Calu3 (cell line): ENCODE measurements at regions not wholly inside any gene's neighbourhood (a gene's known extent, or its start where the extent isn't known, plus 50 kb on each side); places are given as distances from the start of the nearest gene placed in this dataset.

Experiments used
- BruUV-seq: library from RNA; stranded (reverse); fragments of 400-500 nt; replicated peaks from 2 replicates; lab custom pipeline; 2021; lab: Mats Ljungman, UMichigan
- CTCF ChIA-PET: fragments of 300-600 bp; sonication (Branson Sonifier 250); formaldehyde crosslinking; loops from one replicate; lab custom pipeline; 2022; ENCODE audit warnings: antibody characterized with exemption; lab: Charles Lee
- DNase-seq: peaks from one replicate; pipeline ENCODE4 v3.0.0; 2022
- H3K27ac Mint-ChIP-seq: one replicate; pipeline ENCODE4 v1.8.0; 2022; ENCODE audit warnings: mixed read lengths; ENCODE audit not compliant: unreplicated experiment
- H3K27me3 Mint-ChIP-seq: one replicate; pipeline ENCODE4 v1.8.0; 2022; ENCODE audit warnings: mixed read lengths; ENCODE audit not compliant: unreplicated experiment
- H3K36me3 Mint-ChIP-seq: one replicate; pipeline ENCODE4 v1.8.0; 2022; ENCODE audit warnings: mild to moderate bottlenecking, moderate library complexity, mixed read lengths; ENCODE audit not compliant: insufficient read depth, unreplicated experiment
- H3K4me1 Mint-ChIP-seq: one replicate; pipeline ENCODE4 v1.8.0; 2022; ENCODE audit warnings: mild to moderate bottlenecking, low read depth, mixed read lengths; ENCODE audit not compliant: unreplicated experiment
- H3K4me3 Mint-ChIP-seq: one replicate; pipeline ENCODE4 v1.8.0; 2022; ENCODE audit warnings: mild to moderate bottlenecking, low read depth, moderate library complexity, mixed read lengths; ENCODE audit not compliant: unreplicated experiment
- H3K9me3 Mint-ChIP-seq: one replicate; pipeline ENCODE4 v1.8.0; 2022; ENCODE audit warnings: low read depth, mixed read lengths; ENCODE audit not compliant: unreplicated experiment
- CTCF ChIP-seq: fragments of 200-600 bp; IDR thresholded peaks from one replicate; pipeline ENCODE4 v1.8.0; 2022; ENCODE audit warnings: antibody characterized with exemption; ENCODE audit not compliant: unreplicated experiment
- intact Hi-C: fragments of 100-400 bp; cut with micrococcal nuclease; formaldehyde crosslinking; loops from one replicate; pipeline ENCODE4 v1.10.0; 2022; ENCODE audit not compliant: unreplicated experiment

- Mint-ChIP-seq H3K4me1 (no peaks in the 10 kb centered on the region), H3K36me3 (no peaks in the 10 kb centered on the region), H3K27ac (no peak overlapping the region), H3K27me3 (no peaks in the 10 kb centered on the region), H3K9me3 (peaks cover 19% of the 10 kb centered on the region), H3K4me3 (no peak overlapping the region)
- CTCF ChIA-PET, result no interaction called here
- no peak for TF ChIP-seq CTCF
- intact Hi-C loops, result no loop called here
- DNase-seq, result no peak
- BruUV-seq, result no TSS peak
Measured at GRCh38 chr18:78640246-78640995, 339.2 kb upstream of the SALL3 start.

DNA sequence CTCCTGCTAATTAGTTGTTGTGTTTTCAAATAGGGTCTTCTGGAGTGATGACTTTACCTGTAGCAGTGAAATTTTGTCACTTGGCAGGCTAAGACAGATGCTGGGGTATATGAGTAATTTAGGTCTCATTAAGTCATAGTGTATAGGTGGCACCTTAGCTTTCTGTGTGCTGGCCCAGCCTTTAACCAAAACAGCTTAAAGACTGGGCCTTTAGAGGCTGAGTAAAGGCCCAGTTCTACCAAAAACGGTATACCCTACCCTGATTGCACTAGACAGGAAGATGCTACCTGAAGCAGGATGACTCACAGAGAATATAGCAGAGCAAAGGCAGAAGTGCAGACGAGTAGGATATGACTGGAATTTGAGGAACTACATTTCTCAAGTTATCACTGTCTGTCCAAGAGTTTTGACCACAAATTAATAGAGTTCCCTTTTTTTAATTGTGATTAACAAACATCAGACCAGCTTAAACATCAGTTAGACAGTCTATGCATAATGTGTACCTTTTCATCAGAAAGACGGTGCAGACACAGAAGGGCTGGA, 337.9 kb upstream of the SALL3 start:
- Mint-ChIP-seq H3K4me1 (no peaks in the 10 kb centered on the region), H3K9me3 (peaks cover 11% of the 10 kb centered on the region), H3K27ac (no peak overlapping the region), H3K27me3 (no peaks in the 10 kb centered on the region), H3K4me3 (no peak overlapping the region), H3K36me3 (no peaks in the 10 kb centered on the region)
- no TSS peak for BruUV-seq
- TF ChIP-seq CTCF, result no peak
- intact Hi-C loops, result no loop called here
- CTCF ChIA-PET, result no interaction called here
- no peak for DNase-seq

- CTCF ChIA-PET, result no interaction called here
Measured at GRCh38 chr18:78642296-78642951, 337.2 kb upstream of the SALL3 start.

DNA sequence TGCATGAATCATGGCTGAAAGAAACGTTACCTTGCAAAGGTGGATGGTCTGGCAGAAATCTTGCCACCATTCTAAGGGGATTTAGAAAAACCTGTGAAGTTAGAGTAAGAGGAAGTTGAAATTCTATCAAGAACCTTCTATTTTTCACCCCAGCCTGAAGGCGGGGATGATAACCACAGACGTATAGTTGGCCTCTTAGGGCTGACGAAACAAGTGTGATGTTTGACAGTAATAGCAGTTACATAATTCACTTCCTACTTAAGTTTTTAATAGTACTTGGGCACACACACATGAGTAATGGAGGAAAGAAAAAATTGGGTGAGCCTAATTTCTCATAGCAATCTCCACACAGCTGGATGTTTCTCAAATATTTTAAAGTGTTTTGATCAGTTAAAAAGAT, 336.6 kb upstream of the SALL3 start:
- CTCF ChIA-PET, result no interaction called here
- peaks cover 17% of the 10 kb centered on the region for H3K9me3 Mint-ChIP-seq
- BruUV-seq, result no TSS peak
- H3K27me3 Mint-ChIP-seq, result no peaks in the 10 kb centered on the region
- DNase-seq, result no peak
- intact Hi-C loops, result no loop called here
- no peak overlapping the region for H3K27ac Mint-ChIP-seq
- no peaks in the 10 kb centered on the region for H3K4me1 Mint-ChIP-seq
- TF ChIP-seq CTCF, result no peak
- H3K36me3 Mint-ChIP-seq, result no peaks in the 10 kb centered on the region
- no peak overlapping the region for H3K4me3 Mint-ChIP-seq

More at GRCh38 chr18:78642296-78642951, 337.2 kb upstream of the SALL3 start:
- Mint-ChIP-seq H3K9me3 (peaks cover 13% of the 10 kb centered on the region), H3K4me1 (no peaks in the 10 kb centered on the region), H3K4me3 (no peak overlapping the region), H3K27me3 (no peaks in the 10 kb centered on the region), H3K27ac (no peak overlapping the region), H3K36me3 (no peaks in the 10 kb centered on the region)
- no TSS peak for BruUV-seq
- no peak for DNase-seq
- intact Hi-C loops, result no loop called here
- no peak for TF ChIP-seq CTCF
